ENCODE measurements at regions not wholly inside any gene's neighbourhood (a gene's known extent, or its start where the extent isn't known, plus 50 kb on each side); places are given as distances from the start of the nearest gene placed in this dataset.

DNA sequence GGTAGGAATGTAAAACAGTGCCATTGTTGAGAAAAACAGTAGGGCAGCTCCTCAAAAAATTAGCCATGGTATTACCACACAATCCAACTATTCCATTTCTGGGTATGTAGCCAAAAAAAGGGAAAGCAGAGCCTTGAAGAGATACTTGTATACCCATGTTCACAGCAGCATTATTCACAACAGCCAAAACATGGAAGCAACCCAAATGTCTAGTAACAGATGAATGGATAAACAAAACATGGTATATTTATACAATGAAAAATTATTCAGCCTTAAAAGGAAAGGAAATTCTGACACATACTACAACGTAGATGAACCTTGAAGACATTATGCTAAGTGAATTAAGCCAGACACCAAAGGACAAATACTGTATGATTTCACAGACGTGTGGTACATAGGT lies 67.6 kb upstream of the GNG2 start:
- TF ChIP-seq, protein P1, sequence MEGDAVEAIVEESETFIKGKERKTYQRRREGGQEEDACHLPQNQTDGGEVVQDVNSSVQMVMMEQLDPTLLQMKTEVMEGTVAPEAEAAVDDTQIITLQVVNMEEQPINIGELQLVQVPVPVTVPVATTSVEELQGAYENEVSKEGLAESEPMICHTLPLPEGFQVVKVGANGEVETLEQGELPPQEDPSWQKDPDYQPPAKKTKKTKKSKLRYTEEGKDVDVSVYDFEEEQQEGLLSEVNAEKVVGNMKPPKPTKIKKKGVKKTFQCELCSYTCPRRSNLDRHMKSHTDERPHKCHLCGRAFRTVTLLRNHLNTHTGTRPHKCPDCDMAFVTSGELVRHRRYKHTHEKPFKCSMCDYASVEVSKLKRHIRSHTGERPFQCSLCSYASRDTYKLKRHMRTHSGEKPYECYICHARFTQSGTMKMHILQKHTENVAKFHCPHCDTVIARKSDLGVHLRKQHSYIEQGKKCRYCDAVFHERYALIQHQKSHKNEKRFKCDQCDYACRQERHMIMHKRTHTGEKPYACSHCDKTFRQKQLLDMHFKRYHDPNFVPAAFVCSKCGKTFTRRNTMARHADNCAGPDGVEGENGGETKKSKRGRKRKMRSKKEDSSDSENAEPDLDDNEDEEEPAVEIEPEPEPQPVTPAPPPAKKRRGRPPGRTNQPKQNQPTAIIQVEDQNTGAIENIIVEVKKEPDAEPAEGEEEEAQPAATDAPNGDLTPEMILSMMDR (IDR thresholded peaks at IDR 0.05; ENCODE audit: low read depth, low read length): no peak
- TF ChIP-seq EZH2phosphoT487 (IDR thresholded peaks at IDR 0.05; ENCODE audit: low read depth): no peak
